Keratinocyte (primary cell): ENCODE measurements at regions not wholly inside any gene's neighbourhood (a gene's known extent, or its start where the extent isn't known, plus 50 kb on each side); places are given as distances from the start of the nearest gene placed in this dataset.

Source experiments
- CTCF ChIP-seq, 3 experiments: IDR thresholded peaks in 1 of 3; conservative IDR thresholded peaks in 1 of 3; optimal IDR thresholded peaks in 1 of 3; 2 replicates in 2 of 3; 3 replicates in 1 of 3; pipeline versions ENCODE3 to v1.5.1; 2011; ENCODE audit warnings: low read length in 3 of 3, mild to moderate bottlenecking in 3 of 3, moderate library complexity in 2 of 3, control low read depth in 1 of 3, inconsistent platforms in 1 of 3; ENCODE audit not compliant: insufficient read depth in 2 of 3; ENCODE audit errors: extremely low read depth in 1 of 3
- EZH2 ChIP-seq: IDR thresholded peaks from one replicate; pipeline ENCODE4 v1.6.1; 2012; ENCODE audit warnings: inconsistent platforms, mild to moderate bottlenecking, low read length, moderate library complexity

GRCh38 chr5:125415126-125415525, 668.7 kb upstream of the ZNF608 start:
- no peak for TF ChIP-seq CTCF (optimal IDR thresholded peaks at IDR 0.05 in 1 of 3, IDR thresholded peaks at IDR 0.05 in 1 of 3, conservative IDR thresholded peaks at IDR 0.05 in 1 of 3; ENCODE audit: extremely low read depth in 1 of 3, insufficient read depth in 2 of 3, low read length in 3 of 3)
- TF ChIP-seq EZH2 = no peak
